GM19452 (cell line): ENCODE measurements at regions not wholly inside any gene's neighbourhood (a gene's known extent, or its start where the extent isn't known, plus 50 kb on each side); places are given as distances from the start of the nearest gene placed in this dataset.

Experiments
- ATAC-seq: cut with Tn5 transposase; IDR thresholded peaks from one replicate; pipeline ENCODE4 v1.9.1; 2021; ENCODE audit not compliant: unreplicated experiment

DNA sequence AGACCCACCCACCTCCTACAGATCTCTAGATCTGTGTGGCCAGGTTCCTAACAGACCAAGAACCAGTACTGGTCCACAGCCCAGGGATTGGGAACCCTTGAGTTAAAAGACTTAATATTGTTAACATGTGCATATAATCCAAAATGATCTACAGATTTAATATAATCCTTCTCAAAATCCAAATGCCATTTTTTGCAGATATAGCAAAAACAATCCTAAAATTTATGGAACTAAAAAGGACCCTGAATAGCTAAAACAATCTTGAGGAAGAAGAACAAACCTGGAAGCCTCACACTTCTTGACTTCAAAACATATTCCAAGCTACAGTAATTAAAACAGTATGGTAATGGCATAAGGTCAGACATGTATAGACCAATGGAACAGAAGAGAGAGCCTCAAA is 206.9 kb upstream of the SIX2 start:
- ATAC-seq: no peak

DNA sequence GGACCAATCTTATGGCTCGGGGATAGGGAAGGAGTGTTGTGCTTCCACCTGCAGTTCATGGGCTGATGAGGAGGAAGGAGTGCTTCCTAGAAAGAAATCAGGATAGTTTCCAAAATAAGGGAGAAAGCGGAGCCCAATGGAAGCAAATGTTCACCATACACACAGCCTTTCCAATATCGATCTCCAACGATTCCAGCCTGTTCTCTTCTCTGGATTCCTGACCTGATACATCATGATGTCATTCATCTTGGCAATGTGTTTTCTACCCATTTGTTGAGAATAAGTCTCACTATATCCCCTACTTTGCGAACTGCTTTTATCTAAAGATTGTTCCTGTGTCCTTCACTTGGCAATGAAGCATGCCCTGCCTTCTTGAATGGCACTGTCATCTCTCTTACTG is 205.3 kb upstream of the SIX2 start:
- no peak for ATAC-seq

DNA sequence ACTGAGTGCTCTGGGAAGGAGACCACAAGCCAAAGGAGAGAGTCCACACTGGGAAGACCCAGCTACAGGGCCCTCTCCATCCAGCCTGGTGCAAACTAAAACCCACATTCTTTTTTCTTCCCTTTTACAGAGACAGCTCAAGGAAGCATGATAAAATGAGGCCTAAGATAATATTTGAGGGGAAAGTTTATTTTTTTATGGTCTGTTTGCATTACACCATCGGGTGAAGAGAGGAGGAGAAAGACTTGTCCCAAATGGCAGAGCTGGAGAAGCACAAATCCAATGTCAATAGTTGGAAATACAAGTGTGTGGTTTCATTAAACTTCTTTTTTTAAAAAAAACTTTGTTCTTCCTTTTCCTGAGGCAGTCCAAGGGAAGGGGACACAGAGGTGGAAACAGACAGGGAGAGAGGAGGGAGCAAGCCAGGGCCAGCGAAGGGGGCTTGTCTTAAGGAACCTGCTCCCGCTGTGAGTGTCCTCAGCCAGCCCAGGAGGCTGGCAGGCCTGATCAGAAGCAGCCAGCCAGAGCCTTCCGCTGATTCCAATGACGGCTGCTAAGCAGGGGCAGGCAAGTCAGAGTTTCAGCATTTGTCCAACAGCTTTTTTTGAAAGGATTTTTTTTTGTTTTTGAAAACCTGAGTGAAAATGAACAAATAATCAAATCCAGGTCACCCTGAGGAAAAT is 203.8 kb upstream of the SIX2 start:
- ATAC-seq: no peak

DNA sequence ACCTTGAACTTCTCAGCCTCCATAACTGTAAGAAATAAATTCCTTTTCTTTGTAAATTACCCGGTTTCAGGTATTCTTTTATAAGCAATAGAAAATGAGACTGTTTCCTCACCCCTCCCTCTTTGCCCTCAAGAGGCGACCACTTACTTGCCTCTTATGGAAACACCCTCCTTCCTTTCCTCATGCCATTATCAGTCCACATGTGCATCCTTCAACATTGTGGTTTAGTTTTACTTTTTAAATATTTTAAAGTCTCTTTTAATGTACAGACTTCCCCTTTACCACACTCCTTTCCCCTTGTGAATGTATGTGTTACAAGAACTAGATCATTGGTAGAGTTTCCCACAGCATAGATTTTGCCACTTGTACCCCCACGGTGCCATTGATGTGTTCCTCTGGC is 202.4 kb upstream of the SIX2 start:
- no peak for ATAC-seq

DNA sequence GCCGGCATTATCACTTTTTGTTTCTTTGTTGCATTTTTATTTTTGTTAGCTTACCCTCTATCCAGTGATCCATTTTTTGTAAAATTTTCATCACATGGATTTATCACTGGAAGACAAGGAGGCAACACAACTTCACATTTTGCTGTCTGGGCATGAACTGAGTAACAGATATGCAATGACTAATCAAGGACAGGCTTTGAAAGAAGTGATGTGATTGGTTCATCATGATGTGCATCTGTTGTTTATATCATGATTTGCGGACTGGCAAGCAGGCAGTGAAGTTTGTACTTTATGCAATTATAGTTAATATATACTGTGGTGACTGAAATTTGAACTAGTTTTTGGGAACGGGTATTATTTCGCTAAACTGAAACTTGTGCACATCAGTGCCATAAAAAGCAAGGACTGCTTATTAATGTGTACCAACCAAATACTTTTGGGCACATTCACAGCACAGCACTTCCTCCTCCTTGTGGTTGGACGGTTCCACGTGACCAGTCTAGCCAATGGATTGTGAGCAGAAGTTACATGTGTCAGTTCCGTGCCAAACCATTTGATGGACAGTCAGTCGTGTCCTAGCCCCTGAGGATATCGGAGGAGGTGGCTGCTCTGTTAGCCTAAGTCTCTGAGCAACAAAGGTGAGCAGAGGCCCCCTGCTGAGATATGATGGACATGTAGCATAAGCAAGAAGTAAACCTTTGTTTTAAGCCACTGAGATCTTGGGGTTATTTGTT is 201.4 kb upstream of the SIX2 start:
- no peak for ATAC-seq

DNA sequence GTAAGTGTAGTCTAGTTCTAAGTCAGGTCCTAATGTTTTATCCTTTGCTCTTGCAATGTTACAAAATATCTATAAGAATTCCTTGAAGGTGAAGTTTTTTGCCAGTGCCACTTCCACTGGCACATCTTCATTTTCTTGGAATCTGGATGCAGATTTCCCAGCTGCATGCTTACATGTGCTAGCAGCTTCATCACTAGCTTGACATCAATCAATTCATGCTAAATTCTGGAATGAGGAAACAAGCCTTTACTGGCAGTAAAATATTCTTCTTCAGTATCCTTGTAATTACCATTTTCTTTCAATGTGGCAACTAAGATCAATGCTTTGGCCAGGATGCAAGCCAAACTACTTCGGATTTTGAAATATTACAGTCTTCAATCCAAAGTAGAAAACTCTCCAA is 200.6 kb upstream of the SIX2 start:
- no peak for ATAC-seq

DNA sequence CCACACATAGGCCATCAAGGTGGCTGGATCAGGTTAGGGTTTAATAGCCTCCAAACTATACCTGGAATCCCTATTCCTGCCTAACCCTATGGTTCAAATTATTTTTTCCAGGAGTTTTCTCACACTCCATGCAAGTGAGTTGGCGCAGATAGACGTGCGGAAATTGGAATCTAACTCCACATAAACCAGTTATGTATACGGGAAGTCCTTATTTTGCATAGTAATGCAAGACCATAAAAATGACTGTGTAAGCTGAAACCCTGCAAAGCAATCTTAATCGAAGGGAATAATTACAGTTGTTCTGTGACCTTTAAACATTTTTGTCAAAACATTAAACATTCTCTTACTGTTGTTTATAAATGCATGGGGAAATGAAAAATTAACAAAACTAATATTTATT is 200.1 kb upstream of the SIX2 start:
- no peak for ATAC-seq

DNA sequence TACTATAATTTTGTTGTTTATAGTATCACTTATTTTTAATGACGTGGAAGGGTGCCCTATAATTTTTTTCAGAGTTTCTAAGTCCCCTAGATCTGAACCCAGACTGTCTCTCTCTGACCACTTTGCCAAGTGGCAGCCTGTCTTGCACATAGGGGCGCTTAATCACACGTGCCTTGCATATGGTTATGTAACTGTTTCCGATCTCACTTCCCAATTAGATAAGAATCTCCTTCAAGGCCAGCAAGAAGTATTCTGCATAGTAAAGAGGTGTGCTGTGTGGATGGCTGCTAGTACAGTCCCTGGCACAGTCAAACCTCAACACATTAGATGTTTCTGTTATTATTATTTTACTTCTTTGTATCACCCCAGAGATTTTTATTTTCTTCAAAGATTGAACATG is 197.8 kb upstream of the SIX2 start:
- no peak for ATAC-seq

DNA sequence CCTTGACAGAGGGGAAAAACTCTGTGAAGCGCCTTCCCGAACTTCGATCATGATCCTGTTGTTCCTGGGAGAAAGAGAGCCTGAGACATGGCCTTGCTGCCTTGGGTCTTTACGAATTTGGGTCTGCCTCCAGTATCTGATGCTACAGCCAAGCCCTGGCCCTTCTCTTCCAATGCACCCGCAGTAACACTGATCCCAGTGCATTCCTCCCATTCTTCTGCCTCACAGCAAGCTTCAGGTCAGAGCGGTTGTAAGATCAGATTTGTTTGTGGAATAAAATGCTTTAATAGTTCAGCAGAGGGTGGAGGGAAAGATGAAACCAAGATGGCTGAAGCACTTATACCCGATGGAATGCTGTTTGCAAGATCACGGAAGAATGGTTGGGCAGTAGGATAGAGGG is 196.7 kb upstream of the SIX2 start:
- ATAC-seq: no peak

DNA sequence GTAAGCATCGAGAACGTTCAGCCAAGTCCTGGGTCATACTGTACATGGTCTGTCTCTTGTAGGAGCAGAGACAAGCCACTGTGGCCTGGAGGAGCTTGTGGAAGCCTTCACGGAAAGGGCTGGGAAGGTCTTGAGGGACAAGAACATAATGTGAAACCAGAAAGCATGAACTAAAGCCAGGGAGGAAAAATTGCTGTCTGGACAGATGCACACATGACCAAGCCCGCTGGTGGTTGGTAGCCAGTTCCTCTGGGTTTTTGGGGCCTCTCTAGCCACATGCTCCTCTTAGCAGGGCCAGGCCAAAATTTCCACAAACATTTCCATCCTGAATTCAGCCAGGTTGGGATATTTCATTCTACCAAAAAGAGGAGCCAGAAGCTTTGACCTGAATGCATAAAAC is 196.2 kb upstream of the SIX2 start:
- ATAC-seq: no peak

DNA sequence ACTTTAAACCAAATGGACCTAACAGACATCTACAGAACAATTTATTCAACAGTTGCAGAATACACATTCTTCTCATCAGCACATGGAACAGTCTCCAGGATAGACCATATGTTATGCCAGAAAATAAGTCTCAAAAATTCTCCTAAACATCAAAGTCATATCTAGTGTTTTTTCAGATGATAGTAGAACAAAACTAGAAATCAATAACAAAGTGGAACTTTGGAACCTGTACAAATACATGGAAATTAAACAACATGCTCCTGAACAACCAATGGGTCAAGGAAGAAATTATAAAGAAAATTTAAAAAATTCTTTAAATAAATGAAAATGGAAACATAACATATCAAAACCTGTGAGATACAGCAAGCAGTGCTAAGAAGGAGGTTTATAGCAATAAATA is 194.1 kb upstream of the SIX2 start:
- no peak for ATAC-seq

DNA sequence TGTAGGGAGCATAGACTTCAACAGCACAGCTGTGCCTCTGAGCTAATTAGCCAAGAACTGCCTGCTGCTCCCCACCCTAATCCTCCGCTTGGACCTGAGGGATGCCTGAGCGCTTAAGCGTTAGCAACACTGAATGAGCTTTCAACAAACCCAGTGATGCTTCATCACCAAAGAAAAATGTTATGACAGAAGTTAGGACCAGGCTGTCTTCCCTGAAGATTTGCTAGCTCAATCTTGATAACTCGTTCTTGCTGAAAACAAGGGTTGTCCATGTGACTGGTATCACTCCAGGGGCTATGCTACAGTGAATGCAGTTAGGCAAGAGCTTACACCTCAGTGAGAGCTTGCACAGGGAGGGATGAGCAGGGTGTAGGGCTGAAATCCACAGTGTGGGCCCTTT is 190.7 kb upstream of the SIX2 start:
- no peak for ATAC-seq

DNA sequence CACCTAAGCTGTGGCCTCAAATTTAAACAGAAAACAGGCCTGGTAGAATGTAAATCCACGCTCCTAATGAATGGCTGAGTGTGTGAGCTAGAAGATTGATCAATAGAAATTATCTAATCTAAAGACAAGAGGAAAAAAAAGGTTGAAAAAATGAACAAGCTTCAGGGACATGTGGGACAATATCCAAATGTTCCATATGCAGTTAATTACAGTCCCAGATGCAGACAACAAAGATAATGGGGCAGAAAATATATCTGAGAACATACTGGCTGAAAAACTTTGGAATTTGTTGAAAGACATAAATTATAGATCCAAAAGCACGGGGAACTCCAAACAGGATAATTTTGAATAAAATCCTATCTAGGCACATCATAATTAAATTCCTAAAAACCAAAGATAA is 186.7 kb upstream of the SIX2 start:
- ATAC-seq: no peak

DNA sequence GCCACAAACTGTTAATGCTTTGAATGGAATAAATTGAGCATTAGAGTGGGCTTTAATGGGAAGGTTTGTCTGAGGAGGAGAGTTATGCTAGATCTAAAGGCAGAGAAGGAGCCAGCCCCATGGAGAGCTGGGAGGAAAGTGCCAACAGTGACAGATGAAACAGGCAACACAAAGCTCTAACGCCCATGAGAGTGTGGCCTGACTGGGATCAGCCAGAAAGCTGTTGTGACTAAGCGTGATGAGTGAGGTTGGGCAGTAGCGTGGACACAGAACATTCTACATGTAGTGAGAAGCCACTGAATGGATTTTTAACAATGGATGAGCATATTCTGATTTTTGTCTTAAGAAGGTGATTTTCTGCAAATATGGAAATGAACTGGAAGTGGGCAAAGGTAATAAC is 185.3 kb upstream of the SIX2 start:
- ATAC-seq: no peak

DNA sequence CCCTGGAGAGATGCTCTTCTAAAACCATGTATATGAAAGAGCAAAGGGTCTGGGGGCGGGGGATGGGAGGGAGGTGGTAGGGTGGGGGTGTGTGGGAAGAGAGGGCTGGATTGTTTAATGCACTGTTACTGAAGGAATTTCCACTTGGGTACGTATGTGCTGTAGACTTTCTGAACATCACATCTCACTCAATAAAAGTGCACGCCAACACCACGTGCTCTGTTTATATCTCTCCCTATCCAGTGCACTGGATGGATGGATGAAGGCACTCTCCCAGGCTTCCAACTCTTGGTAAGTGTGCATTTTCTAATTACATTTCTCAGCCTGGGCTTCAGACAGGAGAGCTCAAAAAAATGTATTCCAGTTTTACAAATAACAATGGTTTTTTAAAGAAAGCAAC is 184.3 kb upstream of the SIX2 start:
- no peak for ATAC-seq

DNA sequence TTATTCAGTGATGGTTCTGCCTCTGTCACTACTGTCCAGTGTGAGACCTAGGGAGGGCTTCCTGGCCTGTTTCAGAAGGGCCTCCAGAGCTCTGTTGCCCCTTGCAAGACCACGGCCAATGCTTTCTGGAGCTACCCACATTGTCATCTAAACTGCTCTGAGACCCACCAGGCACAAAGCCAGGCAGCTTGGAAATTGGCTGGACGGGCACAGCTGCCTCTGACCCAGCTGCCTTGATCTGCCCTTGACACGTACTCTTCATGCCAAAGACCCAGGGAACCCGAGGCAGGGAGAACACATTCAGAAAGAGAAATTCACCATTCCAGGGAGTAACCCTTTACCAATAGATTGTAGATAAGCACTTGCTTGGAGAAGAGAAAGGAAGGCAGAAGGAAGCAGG is 183.7 kb upstream of the SIX2 start:
- no peak for ATAC-seq

DNA sequence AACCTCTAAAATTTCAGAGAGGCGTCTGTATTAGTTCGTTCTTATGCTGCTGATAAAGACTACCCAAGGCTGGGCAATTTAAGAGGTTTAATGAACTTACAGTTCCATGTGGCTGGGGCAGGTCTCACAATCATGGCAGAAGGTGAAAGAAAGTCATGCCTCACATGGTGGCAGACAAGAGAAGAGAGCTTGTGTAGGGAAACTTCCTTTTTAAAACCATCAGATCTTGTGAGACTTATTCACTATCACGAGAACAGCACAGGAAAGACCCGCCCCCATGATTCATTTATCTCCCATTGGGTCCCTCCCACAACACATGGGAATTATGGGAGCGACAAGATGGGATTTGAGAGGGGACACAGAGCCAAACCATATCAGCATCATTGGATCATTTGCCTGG is 183.2 kb upstream of the SIX2 start:
- ATAC-seq: no peak

DNA sequence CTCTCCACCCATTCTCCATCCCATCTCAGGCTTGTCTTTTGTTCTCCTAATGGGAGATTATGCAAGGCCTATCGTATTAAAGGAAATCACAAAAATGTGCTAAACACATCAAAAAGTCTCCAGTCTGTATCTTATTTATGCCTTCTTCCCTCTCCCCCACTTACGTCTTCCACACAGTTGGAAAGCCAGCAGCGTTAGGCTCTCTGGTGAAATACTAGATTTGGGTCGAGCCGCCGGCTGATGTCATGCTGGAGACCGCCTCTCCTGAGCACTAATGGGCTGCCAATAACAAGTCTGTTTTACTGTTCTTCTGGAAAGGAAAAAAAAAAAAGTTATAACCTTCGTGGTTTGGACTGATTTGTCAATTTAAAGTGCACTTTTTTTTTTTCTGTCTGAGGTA is 182.7 kb upstream of the SIX2 start:
- no peak for ATAC-seq

DNA sequence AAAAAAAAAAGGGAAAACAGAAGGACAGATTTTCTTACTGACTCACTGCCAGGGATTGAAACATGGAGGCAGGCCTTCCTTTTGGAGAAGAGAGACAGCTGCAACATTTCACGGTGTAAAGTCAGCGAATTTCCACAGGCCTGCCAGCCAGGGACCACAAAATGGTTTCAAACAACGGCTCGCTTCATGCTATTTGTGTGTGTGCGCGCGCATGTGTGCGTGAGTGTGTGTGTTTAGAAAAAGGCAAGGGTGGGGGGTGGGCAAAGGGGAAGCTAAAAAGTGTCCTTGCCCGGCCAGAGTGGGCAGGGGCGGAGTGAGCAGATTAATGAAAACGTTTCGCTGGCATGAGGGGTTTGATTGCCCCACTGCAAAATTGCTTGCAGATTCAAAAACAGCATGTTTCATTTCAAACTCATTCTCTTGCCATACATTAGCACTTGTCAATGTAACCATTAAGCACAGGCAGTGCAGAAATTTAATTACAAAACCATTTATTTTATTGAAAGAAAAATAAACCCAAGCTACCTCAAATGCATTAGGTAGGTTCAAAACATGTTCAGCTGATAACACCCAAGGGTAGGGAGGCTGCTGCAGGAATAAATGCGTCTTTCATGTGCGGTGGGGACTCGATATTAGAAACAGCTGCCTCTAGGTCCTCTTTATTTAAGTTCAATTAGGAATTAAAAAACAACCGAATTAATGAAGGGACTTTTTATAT is 182.1 kb upstream of the SIX2 start:
- no peak for ATAC-seq

DNA sequence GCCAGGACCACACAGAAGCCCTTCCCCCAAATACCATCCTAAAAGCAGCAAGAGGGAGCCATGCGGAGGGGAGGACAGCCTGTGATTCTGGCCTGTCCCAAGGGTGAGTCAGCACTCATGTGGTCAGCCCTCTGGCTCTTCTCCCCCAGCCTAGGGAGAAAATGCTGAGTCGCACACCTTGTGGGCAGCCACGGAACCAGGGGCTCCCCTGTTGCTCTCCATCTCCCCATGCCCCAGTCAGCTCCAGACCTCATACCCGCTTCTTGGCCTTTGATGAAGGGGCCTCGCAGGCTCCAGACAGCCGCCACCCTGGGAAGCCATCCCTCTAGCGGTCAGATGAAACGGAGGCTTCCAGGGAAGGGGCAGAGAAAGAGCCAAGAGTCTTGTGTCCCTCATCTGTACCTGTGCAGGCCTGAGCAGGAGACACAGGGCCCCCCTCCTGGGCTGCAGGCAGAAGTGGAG is 181.3 kb upstream of the SIX2 start:
- ATAC-seq: no peak

DNA sequence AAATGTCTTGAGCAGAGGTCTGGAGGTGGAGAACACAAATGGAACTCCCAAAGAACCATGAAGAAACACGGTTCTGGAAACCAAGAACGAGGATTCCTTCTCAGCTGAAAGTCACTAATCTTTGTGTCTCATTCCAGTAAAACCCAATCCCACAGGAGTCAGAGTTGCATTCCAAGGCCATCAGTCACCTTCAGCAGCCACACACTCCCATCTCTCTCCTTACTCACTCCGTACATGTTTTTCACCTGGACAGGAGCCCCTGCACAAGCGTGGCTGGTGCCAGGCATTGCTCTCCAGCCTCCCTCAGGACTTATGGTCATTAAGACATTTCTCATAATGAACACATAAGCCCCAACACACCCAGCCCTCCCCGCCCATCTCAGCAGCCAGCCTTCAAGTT is 175.4 kb upstream of the SIX2 start:
- ATAC-seq: no peak

DNA sequence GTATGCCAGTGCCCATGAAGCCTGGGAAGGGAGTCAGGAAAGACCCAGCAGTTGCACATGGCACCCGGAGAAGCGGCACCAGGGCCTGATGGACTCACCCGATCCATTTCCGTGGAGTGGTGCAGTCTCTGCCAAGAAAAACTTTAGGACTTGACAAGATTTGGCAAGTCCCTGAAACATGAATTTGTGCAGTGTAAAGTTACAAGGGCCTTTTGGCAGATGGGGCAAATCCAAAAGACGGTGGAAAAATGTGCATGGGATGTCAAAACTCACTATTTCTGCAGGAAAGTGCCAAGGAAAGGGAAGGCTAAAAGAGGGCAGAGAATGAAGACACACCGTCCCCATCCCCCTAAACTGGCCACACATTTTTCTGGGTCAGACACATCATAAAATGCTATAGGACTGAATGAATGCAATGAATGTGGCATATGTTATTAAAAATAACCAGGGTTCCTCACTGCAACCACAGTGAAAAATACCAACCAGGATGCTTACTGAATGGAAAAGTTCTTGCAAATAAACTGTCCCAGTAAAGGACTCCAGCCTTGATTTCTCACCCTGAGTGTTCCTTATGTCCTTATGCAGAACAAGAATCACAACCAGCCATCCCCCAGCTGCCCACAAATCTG is 173.5 kb upstream of the SIX2 start:
- no peak for ATAC-seq
